Keratinocyte (primary cell): ENCODE measurements at regions not wholly inside any gene's neighbourhood (a gene's known extent, or its start where the extent isn't known, plus 50 kb on each side); places are given as distances from the start of the nearest gene placed in this dataset.

Experiments
- DNase-seq: peaks from one replicate; pipeline ENCODE4 v3.0.0-alpha.2; 2011; ENCODE audit warnings: low read depth, missing footprints, low spot score
- FAIRE-seq: peaks from 2 replicates; lab custom pipeline; 2011; peaks lifted over from hg19 to GRCh38; lab: Jason Lieb, UNC
- H2AFZ ChIP-seq: 2 replicates; pipeline ENCODE4 v1.6.0; 2012; ENCODE audit warnings: low read length, control low read depth, inconsistent platforms; ENCODE audit not compliant: control insufficient read depth
- H3K27ac ChIP-seq: 2 replicates; pipeline ENCODE4 v1.5.1; 2011; ENCODE audit warnings: low read length; ENCODE audit not compliant: control insufficient read depth, insufficient read depth
- H3K27me3 ChIP-seq: 3 replicates; pipeline ENCODE4 v1.6.0; 2011; ENCODE audit warnings: low read length; ENCODE audit not compliant: control insufficient read depth, insufficient read depth; ENCODE audit errors: extremely low read depth
- H3K36me3 ChIP-seq, 2 experiments: 2 replicates in 1 of 2; 3 replicates in 1 of 2; pipeline ENCODE4 v1.5.1; 2011; ENCODE audit warnings: low read length in 2 of 2, mild to moderate bottlenecking in 1 of 2; ENCODE audit not compliant: control insufficient read depth in 2 of 2, insufficient read depth in 2 of 2; ENCODE audit errors: extremely low read depth in 1 of 2
- H3K4me1 ChIP-seq: 3 replicates; pipeline ENCODE4 v1.5.1; 2011; ENCODE audit warnings: low read length; ENCODE audit not compliant: control insufficient read depth, insufficient read depth; ENCODE audit errors: extremely low read depth
- H3K4me2 ChIP-seq: 3 replicates; pipeline ENCODE4 v1.6.0; 2011; ENCODE audit warnings: low read depth, low read length; ENCODE audit not compliant: control insufficient read depth, insufficient read depth; ENCODE audit errors: extremely low read depth
- H3K4me3 ChIP-seq, 3 experiments: fragments of 200-600 bp in 1 of 3; sonication (generic) in 1 of 3; 2 replicates in 2 of 3; 3 replicates in 1 of 3; pipeline ENCODE4 v1.5.1; 2011 to 2016; ENCODE audit warnings: low read length in 3 of 3, mild to moderate bottlenecking in 3 of 3, control low read depth in 2 of 3, inconsistent platforms in 1 of 3, low read depth in 1 of 3, mixed read lengths in 1 of 3, mixed run types in 1 of 3, moderate library complexity in 1 of 3; ENCODE audit not compliant: control insufficient read depth in 2 of 3, insufficient read depth in 2 of 3; ENCODE audit errors: extremely low read depth in 1 of 3
- H3K79me2 ChIP-seq: 2 replicates; pipeline ENCODE4 v1.6.0; 2012; ENCODE audit warnings: low read length; ENCODE audit not compliant: control insufficient read depth, insufficient read depth
- H3K9ac ChIP-seq: 3 replicates; pipeline ENCODE4 v1.6.0; 2011; ENCODE audit warnings: low read length; ENCODE audit not compliant: control insufficient read depth, insufficient read depth; ENCODE audit errors: extremely low read depth
- H3K9me1 ChIP-seq: 3 replicates; pipeline ENCODE4 v1.6.0; 2011; ENCODE audit warnings: low read length; ENCODE audit not compliant: control insufficient read depth, insufficient read depth; ENCODE audit errors: extremely low read depth
- H3K9me3 ChIP-seq: 2 replicates; pipeline ENCODE4 v1.5.1; 2012; ENCODE audit warnings: low read depth, low read length; ENCODE audit not compliant: control insufficient read depth
- H4K20me1 ChIP-seq: 3 replicates; pipeline ENCODE4 v1.6.0; 2011; ENCODE audit warnings: low read length; ENCODE audit not compliant: control insufficient read depth, insufficient read depth; ENCODE audit errors: extremely low read depth
- EZH2 ChIP-seq: IDR thresholded peaks from one replicate; pipeline ENCODE4 v1.6.1; 2012; ENCODE audit warnings: inconsistent platforms, mild to moderate bottlenecking, low read length, moderate library complexity
- dilution Hi-C: fragments of 300-500 bp; cut with MboI; formaldehyde crosslinking; loops from one replicate; pipeline ENCODE4 v1.7.0; 2020; ENCODE audit warnings: low sequenced_read_pairs; ENCODE audit not compliant: extremely low pct_ligation_motif_present
- TF ChIP-seq, protein P1 (sequence below), 3 experiments: IDR thresholded peaks in 1 of 3; conservative IDR thresholded peaks in 1 of 3; optimal IDR thresholded peaks in 1 of 3; 2 replicates in 2 of 3; 3 replicates in 1 of 3; pipeline versions ENCODE3 to v1.5.1; 2011; ENCODE audit warnings: low read length in 3 of 3, mild to moderate bottlenecking in 3 of 3, moderate library complexity in 2 of 3, control low read depth in 1 of 3, inconsistent platforms in 1 of 3; ENCODE audit not compliant: insufficient read depth in 2 of 3; ENCODE audit errors: extremely low read depth in 1 of 3

DNA sequence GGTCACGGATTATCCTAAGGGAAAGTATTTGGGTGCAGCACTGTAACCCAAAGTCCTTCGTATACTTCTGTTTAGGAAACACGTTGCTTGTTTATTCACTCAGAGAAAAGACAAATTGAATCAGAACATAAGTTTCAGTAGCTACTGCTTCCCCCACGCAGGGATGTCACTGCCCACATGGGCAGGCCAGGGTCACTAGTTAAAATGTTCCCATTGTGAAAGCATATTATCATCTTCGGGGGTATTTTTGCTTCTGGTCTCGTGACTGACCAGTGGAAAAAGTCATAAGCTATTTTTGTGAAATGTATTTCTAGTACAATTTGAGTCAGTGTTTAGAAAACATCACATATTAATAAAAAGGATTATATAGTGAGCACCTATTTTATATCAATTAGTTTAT lies 377.8 kb downstream of the PCDH7 start:
- Histone ChIP-seq H4K20me1 (no peaks in the 10 kb centered on the region), H3K9me3 (no peaks in the 10 kb centered on the region), H3K27me3 (no peaks in the 10 kb centered on the region), H3K4me2 (no peak overlapping the region), H3K4me1 (no peaks in the 10 kb centered on the region), H3K9me1 (no peaks in the 10 kb centered on the region), H3K4me3 (no peak overlapping the region), H3K36me3 (no peaks in the 10 kb centered on the region), H2AFZ (no peak overlapping the region), H3K79me2 (no peaks in the 10 kb centered on the region), H3K9ac (no peak overlapping the region), H3K27ac (no peak overlapping the region)
- TF ChIP-seq, protein P1, sequence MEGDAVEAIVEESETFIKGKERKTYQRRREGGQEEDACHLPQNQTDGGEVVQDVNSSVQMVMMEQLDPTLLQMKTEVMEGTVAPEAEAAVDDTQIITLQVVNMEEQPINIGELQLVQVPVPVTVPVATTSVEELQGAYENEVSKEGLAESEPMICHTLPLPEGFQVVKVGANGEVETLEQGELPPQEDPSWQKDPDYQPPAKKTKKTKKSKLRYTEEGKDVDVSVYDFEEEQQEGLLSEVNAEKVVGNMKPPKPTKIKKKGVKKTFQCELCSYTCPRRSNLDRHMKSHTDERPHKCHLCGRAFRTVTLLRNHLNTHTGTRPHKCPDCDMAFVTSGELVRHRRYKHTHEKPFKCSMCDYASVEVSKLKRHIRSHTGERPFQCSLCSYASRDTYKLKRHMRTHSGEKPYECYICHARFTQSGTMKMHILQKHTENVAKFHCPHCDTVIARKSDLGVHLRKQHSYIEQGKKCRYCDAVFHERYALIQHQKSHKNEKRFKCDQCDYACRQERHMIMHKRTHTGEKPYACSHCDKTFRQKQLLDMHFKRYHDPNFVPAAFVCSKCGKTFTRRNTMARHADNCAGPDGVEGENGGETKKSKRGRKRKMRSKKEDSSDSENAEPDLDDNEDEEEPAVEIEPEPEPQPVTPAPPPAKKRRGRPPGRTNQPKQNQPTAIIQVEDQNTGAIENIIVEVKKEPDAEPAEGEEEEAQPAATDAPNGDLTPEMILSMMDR (optimal IDR thresholded peaks at IDR 0.05 in 1 of 3, IDR thresholded peaks at IDR 0.05 in 1 of 3, conservative IDR thresholded peaks at IDR 0.05 in 1 of 3; ENCODE audit: extremely low read depth in 1 of 3, insufficient read depth in 2 of 3, low read length in 3 of 3), result no peak
- no peak for TF ChIP-seq EZH2
- FAIRE-seq (no peak), DNase-seq (no peak)
- dilution Hi-C loops, result no loop called here

DNA sequence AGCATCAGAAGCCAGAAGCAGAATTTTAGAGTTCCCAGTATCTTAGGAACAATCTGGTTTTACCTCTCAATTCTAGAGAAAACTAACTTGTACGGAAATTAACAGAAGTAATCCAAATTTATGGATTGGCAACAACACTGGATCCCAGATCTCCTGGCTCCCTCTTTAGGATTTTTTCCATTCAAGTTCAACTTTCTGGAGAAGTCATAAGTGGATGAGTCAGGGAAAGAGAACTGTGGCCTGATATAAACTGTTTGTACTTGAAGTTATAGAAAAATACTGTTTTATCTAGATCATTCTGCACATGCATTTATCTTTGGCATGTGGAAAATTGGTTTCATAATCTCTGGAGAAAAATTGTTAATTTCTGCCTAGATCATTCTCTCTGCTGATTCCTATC lies 380.4 kb downstream of the PCDH7 start:
- DNase-seq (no peak), FAIRE-seq (no peak)
- TF ChIP-seq EZH2, result no peak
- TF ChIP-seq, protein P1 (optimal IDR thresholded peaks at IDR 0.05 in 1 of 3, IDR thresholded peaks at IDR 0.05 in 1 of 3, conservative IDR thresholded peaks at IDR 0.05 in 1 of 3; ENCODE audit: extremely low read depth in 1 of 3, insufficient read depth in 2 of 3, low read length in 3 of 3), result no peak
- no peaks in the 10 kb centered on the region for H3K27me3 ChIP-seq
- dilution Hi-C loops, result no loop called here
- no peaks in the 10 kb centered on the region for H3K9me1 ChIP-seq
- no peaks in the 10 kb centered on the region for H3K9me3 ChIP-seq
- H3K27ac ChIP-seq, result no peak overlapping the region
- H3K4me2 ChIP-seq, result no peak overlapping the region
- no peaks in the 10 kb centered on the region for H3K4me1 ChIP-seq
- H2AFZ ChIP-seq, result no peak overlapping the region
- no peaks in the 10 kb centered on the region for H3K36me3 ChIP-seq
- H3K4me3 ChIP-seq, result no peak overlapping the region
- H4K20me1 ChIP-seq, result no peaks in the 10 kb centered on the region
- H3K79me2 ChIP-seq, result no peaks in the 10 kb centered on the region
- no peak overlapping the region for H3K9ac ChIP-seq
